GM18511 (cell line): ENCODE measurements at regions not wholly inside any gene's neighbourhood (a gene's known extent, or its start where the extent isn't known, plus 50 kb on each side); places are given as distances from the start of the nearest gene placed in this dataset.
"Not testable (repeated sequence)": the region's sequence is repeated elsewhere in the genome, so short reads cannot be mapped to it uniquely, and the experiment has no call there.

ENCODE experiments used
- ATAC-seq: cut with Tn5 transposase; IDR thresholded peaks from one replicate; pipeline ENCODE4 v1.9.1; 2021; ENCODE audit warnings: mild to moderate bottlenecking, moderate library complexity; ENCODE audit not compliant: unreplicated experiment

- ATAC-seq, result no peak
These were observed 204.2 kb downstream of the FGF9 start for GRCh38 chr13:21875116-21875515.

GRCh38 chr13:21879263-21879914 is 208.5 kb downstream of the FGF9 start:
- no peak for ATAC-seq

GRCh38 chr13:21882766-21883165 is 211.9 kb downstream of the FGF9 start:
- no peak for ATAC-seq

- no peak for ATAC-seq
These were observed 212.8 kb downstream of the FGF9 start for GRCh38 chr13:21883713-21884112.

GRCh38 chr13:21884299-21884909 is 213.5 kb downstream of the FGF9 start:
- ATAC-seq, result no peak

GRCh38 chr13:21884965-21885567 is 214.2 kb downstream of the FGF9 start:
- ATAC-seq, result peak; percentile 84

GRCh38 chr13:21885714-21886224 is 214.9 kb downstream of the FGF9 start:
- no peak for ATAC-seq

- no peak for ATAC-seq
These were observed 218.8 kb downstream of the FGF9 start for GRCh38 chr13:21889651-21890050.

- ATAC-seq, result not testable (repeated sequence)
These were observed 219.3 kb downstream of the FGF9 start for GRCh38 chr13:21890220-21890619.

GRCh38 chr13:21894091-21894490 is 223.2 kb downstream of the FGF9 start:
- no peak for ATAC-seq

GRCh38 chr13:21894703-21895699 is 224.1 kb downstream of the FGF9 start:
- ATAC-seq, result no peak

- no peak for ATAC-seq
These were observed 224.9 kb downstream of the FGF9 start for GRCh38 chr13:21895779-21896178.

GRCh38 chr13:21897161-21897560 is 226.3 kb downstream of the FGF9 start:
- no peak for ATAC-seq

GRCh38 chr13:21898459-21898858 is 227.6 kb downstream of the FGF9 start:
- no peak for ATAC-seq

GRCh38 chr13:21898945-21899344 is 228.1 kb downstream of the FGF9 start:
- ATAC-seq, result no peak

- no peak for ATAC-seq
These were observed 230.5 kb downstream of the FGF9 start for GRCh38 chr13:21901336-21901735.

GRCh38 chr13:21901811-21902708 is 231.2 kb downstream of the FGF9 start:
- ATAC-seq, result no peak

- no peak for ATAC-seq
These were observed 231.8 kb downstream of the FGF9 start for GRCh38 chr13:21902709-21903098.

GRCh38 chr13:21905486-21905885 is 234.6 kb downstream of the FGF9 start:
- ATAC-seq, result no peak

GRCh38 chr13:21909331-21909730 is 238.5 kb downstream of the FGF9 start:
- no peak for ATAC-seq
